Activated naive CD4-positive, alpha-beta T cell (primary cell): ENCODE measurements at regions not wholly inside any gene's neighbourhood (a gene's known extent, or its start where the extent isn't known, plus 50 kb on each side); places are given as distances from the start of the nearest gene placed in this dataset.
A peak's percentile ranks its signal among the peaks of the same experiment; 100 is the strongest.

ENCODE experiments used
- DNase-seq, 4 experiments: peaks; one replicate each; lab custom pipeline; 2025; lab: John Stamatoyannopoulos, UW

- peak; percentile 82 to 87 (median 86) for DNase-seq
Observed at GRCh38 chr1:181142096-181142958, 53.8 kb downstream of the IER5 start.

GRCh38 chr1:181143102-181143859, 54.8 kb downstream of the IER5 start:
- DNase-seq = no peak

- DNase-seq = no peak
Observed at GRCh38 chr1:181144238-181144637, 55.7 kb downstream of the IER5 start.

GRCh38 chr1:181148636-181149035, 60.1 kb downstream of the IER5 start:
- DNase-seq = no peak

- peak in 2 of 4 experiments; percentile 42 to 53 for DNase-seq
Observed at GRCh38 chr1:181149326-181150125, 61.0 kb downstream of the IER5 start.

- no peak for DNase-seq
Observed at GRCh38 chr1:181150273-181150672, 61.8 kb downstream of the IER5 start.

GRCh38 chr1:181150842-181151241, 62.3 kb downstream of the IER5 start:
- no peak for DNase-seq

- no peak for DNase-seq
Observed at GRCh38 chr1:181151378-181152326, 63.2 kb downstream of the IER5 start.

GRCh38 chr1:181152892-181153633, 64.6 kb downstream of the IER5 start:
- no peak for DNase-seq

GRCh38 chr1:181153634-181153961, 65.1 kb downstream of the IER5 start:
- no peak for DNase-seq

- DNase-seq = no peak
Observed at GRCh38 chr1:181155339-181155738, 66.8 kb downstream of the IER5 start.

GRCh38 chr1:181159451-181160140, 71.1 kb downstream of the IER5 start:
- peak in 2 of 4 experiments; percentile 13 to 25 for DNase-seq

GRCh38 chr1:181160322-181160721, 71.8 kb downstream of the IER5 start:
- no peak for DNase-seq

GRCh38 chr1:181160998-181161870, 72.7 kb downstream of the IER5 start:
- DNase-seq = no peak

- no peak for DNase-seq
Observed at GRCh38 chr1:181163662-181164061, 75.2 kb downstream of the IER5 start.

GRCh38 chr1:181166377-181167196, 78.1 kb downstream of the IER5 start:
- peak in 2 of 4 experiments; percentile 51 to 52 for DNase-seq

GRCh38 chr1:181169281-181169865, 80.9 kb downstream of the IER5 start:
- DNase-seq = no peak

- no peak for DNase-seq
Observed at GRCh38 chr1:181170194-181170593, 81.7 kb downstream of the IER5 start.
